DMS79 treated with DMSO at 0.1 percent for 48 hours (cell line): ENCODE measurements at regions not wholly inside any gene's neighbourhood (a gene's known extent, or its start where the extent isn't known, plus 50 kb on each side); places are given as distances from the start of the nearest gene placed in this dataset.
A peak's percentile ranks its signal among the peaks of the same experiment; 100 is the strongest.

Source experiments
- DNase-seq: peaks from one replicate; lab custom pipeline; 2025; lab: John Stamatoyannopoulos, UW

GRCh38 chr9:78599926-78600325, 303.0 kb downstream of the PSAT1 start:
- no peak for DNase-seq

GRCh38 chr9:78601957-78602565, 305.1 kb downstream of the PSAT1 start:
- DNase-seq = peak; percentile 30

GRCh38 chr9:78605041-78606000, 308.4 kb downstream of the PSAT1 start:
- no peak for DNase-seq

GRCh38 chr9:78606001-78606379, 309.1 kb downstream of the PSAT1 start:
- peak; percentile 11 for DNase-seq

GRCh38 chr9:78607853-78608252, 310.9 kb downstream of the PSAT1 start:
- DNase-seq = no peak

GRCh38 chr9:78609450-78609849, 312.5 kb downstream of the PSAT1 start:
- peak; percentile 1 for DNase-seq

- DNase-seq = no peak
These were observed 315.2 kb downstream of the PSAT1 start for GRCh38 chr9:78612091-78612490.

- DNase-seq = no peak
These were observed 316.1 kb downstream of the PSAT1 start for GRCh38 chr9:78613006-78613405.

- no peak for DNase-seq
These were observed 318.0 kb downstream of the PSAT1 start for GRCh38 chr9:78614892-78615291.

- DNase-seq = no peak
These were observed 318.4 kb downstream of the PSAT1 start for GRCh38 chr9:78615372-78615771.

- DNase-seq = no peak
These were observed 321.8 kb downstream of the PSAT1 start for GRCh38 chr9:78618735-78619134.

- DNase-seq = no peak
These were observed 323.4 kb downstream of the PSAT1 start for GRCh38 chr9:78620303-78620702.

GRCh38 chr9:78620764-78621163, 323.8 kb downstream of the PSAT1 start:
- no peak for DNase-seq

GRCh38 chr9:78622126-78622525, 325.2 kb downstream of the PSAT1 start:
- DNase-seq = no peak

GRCh38 chr9:78626971-78627370, 330.0 kb downstream of the PSAT1 start:
- DNase-seq = no peak

GRCh38 chr9:78630966-78631365, 334.0 kb downstream of the PSAT1 start:
- no peak for DNase-seq

- no peak for DNase-seq
These were observed 343.8 kb downstream of the PSAT1 start for GRCh38 chr9:78640728-78641127.

- DNase-seq = no peak
These were observed 347.4 kb downstream of the PSAT1 start for GRCh38 chr9:78644359-78644758.

GRCh38 chr9:78654324-78654723, 357.4 kb downstream of the PSAT1 start:
- no peak for DNase-seq

- DNase-seq = no peak
These were observed 366.4 kb downstream of the PSAT1 start for GRCh38 chr9:78663369-78663768.

- DNase-seq = no peak
These were observed 367.4 kb downstream of the PSAT1 start for GRCh38 chr9:78664370-78664769.

- DNase-seq = no peak
These were observed 370.0 kb downstream of the PSAT1 start for GRCh38 chr9:78666818-78667414.
